ENCODE measurements at regions not wholly inside any gene's neighbourhood (a gene's known extent, or its start where the extent isn't known, plus 50 kb on each side); places are given as distances from the start of the nearest gene placed in this dataset.
A peak's percentile ranks its signal among the peaks of the same experiment; 100 is the strongest.
"Not testable (repeated sequence)": the region's sequence is repeated elsewhere in the genome, so short reads cannot be mapped to it uniquely, and the experiment has no call there.

DNA sequence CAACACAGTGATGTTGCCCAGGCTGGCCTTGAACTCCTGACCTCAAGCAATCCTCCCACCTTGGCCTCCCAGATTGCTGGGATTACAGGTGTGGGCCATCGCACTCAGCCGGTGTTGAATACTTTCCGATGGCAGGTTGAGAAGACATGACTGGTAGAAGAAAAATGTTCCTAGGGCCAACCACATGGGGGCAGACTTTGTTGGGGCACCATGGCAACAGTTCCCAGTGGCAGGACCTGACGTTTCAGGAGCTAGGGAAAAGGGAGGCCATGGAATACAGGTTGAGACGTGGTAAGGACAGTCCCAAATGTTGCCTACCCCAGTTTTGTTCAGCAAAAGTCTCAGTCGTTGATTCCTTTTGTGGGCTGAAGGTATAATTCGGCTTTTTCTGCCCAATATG, 134.6 kb downstream of the ASMT start:
- peaks cover 16% of the 10 kb centered on the region for H3K9me3 Mint-ChIP-seq
- H3K27me3 Mint-ChIP-seq (ENCODE audit: low read depth) = no peaks in the 10 kb centered on the region
- DNase-seq = no peak
- no peak for ATAC-seq
- H3K4me3 Mint-ChIP-seq = no peak overlapping the region
- H3K36me3 Mint-ChIP-seq (ENCODE audit: insufficient read depth) = peaks cover 9% of the 10 kb centered on the region
- no peaks in the 10 kb centered on the region for H3K4me1 Mint-ChIP-seq (ENCODE audit: low read depth)

DNA sequence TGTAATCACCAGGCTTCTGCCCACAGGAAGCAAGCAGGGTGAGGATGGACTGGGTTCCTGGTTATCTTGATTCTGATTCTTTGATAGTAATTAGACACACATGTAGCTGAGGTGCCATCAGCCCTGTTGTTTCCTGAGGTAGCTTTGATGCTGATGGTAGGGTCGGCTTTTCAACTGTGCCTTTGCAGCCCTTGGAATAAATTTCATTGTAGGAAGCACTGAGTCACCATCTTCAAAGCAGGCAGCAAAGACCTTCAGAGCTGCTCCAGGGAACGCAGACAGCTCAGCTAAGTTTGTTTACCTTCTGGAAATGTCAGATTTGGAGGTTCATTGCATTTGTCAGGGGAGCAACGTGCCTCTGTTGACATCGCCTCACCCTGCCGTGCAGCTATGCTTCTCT, 135.4 kb downstream of the ASMT start:
- no peaks in the 10 kb centered on the region for H3K4me1 Mint-ChIP-seq (ENCODE audit: low read depth)
- no peak for DNase-seq
- no peak for ATAC-seq
- H3K27me3 Mint-ChIP-seq (ENCODE audit: low read depth) = no peaks in the 10 kb centered on the region
- H3K36me3 Mint-ChIP-seq (ENCODE audit: insufficient read depth) = peaks cover 2% of the 10 kb centered on the region
- H3K9me3 Mint-ChIP-seq = peaks cover 15% of the 10 kb centered on the region
- H3K4me3 Mint-ChIP-seq = no peak overlapping the region

DNA sequence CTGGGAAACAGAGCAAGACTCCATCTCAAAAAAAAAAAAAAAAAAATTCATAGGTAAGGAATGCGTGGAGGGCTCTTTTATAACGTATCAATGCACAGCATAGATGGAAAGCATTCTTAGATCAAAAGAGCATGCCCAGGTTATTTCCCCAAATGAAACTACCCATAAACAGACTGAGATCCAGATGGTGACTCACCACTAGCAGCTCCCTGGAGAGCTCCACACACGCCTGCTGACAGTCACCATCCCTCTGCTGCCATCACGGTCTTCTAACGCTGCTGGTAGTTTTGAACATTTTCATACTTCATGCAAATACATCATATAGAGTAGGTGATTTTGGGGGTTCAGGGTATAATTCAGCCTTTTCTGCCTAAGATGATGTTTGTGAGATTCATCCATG, 136.9 kb downstream of the ASMT start:
- H3K27me3 Mint-ChIP-seq (ENCODE audit: low read depth) = no peaks in the 10 kb centered on the region
- H3K4me1 Mint-ChIP-seq (ENCODE audit: low read depth) = no peaks in the 10 kb centered on the region
- no peak overlapping the region for H3K4me3 Mint-ChIP-seq
- DNase-seq (no peak), ATAC-seq (no peak)
- H3K36me3 Mint-ChIP-seq (ENCODE audit: insufficient read depth) = peaks cover 6% of the 10 kb centered on the region
- peaks cover 23% of the 10 kb centered on the region for H3K9me3 Mint-ChIP-seq

DNA sequence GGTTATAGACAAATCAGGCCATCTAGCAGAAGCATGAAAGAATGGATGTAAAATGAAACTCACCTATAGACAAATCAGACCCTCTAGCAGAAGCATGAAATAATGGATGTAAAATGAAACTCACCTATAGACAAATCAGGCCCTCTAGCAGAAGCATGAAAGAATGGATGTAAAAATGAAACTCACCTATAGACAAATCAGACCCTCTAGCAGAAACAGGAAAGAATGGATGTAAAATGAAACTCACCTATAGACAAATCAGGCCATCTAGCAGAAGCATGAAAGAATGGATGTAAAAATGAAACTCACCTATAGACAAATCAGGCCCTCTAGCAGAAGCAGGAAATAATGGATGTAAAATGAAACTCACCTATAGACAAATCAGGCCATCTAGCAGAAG, 137.9 kb downstream of the ASMT start:
- not testable (repeated sequence) for H3K4me3 Mint-ChIP-seq; H3K36me3 Mint-ChIP-seq (ENCODE audit: insufficient read depth)

DNA sequence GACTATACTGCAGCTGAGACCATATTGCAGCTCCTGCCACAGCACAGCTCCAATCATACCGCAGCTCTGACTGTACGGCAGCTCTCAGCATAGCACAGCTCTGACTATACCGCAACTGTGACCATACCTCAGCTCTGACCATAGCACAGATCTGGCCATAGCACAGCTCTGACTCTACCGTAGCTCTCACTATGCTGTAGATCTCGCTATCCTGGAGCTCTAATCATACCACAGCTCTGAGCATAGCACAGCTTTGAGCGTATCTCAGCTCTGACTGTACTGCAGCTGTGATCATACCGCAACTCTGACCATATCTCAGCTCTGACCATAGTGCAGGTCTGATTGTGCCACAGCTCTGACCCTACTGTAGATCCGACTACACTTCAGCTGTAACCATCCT, 139.2 kb downstream of the ASMT start:
- Mint-ChIP-seq H3K27me3 (ENCODE audit: low read depth) (no peaks in the 10 kb centered on the region), H3K4me3 (no peak overlapping the region), H3K4me1 (ENCODE audit: low read depth) (no peaks in the 10 kb centered on the region), H3K9me3 (peaks cover 30% of the 10 kb centered on the region), H3K36me3 (ENCODE audit: insufficient read depth) (peaks cover 9% of the 10 kb centered on the region)
- DNase-seq (no peak), ATAC-seq (no peak)

More for the DNA sequence above, 137.9 kb downstream of the ASMT start:
- H3K4me1 Mint-ChIP-seq (ENCODE audit: low read depth); H3K27me3 Mint-ChIP-seq (ENCODE audit: low read depth); DNase-seq; ATAC-seq: not testable (repeated sequence)
- peaks cover 27% of the 10 kb centered on the region for H3K9me3 Mint-ChIP-seq

DNA sequence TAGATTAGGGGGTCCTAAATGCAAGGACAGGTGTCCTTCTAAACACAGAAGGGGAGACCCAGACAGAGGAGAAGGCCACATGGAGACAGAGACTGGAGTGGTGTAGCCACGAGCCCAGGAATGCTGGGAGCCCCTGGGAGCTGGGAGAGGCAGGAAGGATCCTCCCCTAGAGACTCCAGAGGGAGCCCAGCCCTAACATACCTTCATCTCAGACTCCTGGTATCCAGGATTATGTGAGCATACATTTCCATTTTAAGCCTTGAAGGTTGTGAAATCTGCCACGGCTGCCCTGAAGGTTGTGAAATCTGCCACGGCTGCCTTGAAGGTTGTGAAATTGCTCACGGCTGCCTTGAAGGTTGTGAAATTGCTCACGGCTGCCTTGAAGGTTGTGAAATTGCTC, 148.4 kb downstream of the ASMT start:
- no peaks in the 10 kb centered on the region for H3K36me3 Mint-ChIP-seq (ENCODE audit: insufficient read depth)
- no peak overlapping the region for H3K4me3 Mint-ChIP-seq
- ATAC-seq = no peak
- H3K4me1 Mint-ChIP-seq (ENCODE audit: low read depth) = peaks cover 8% of the 10 kb centered on the region
- H3K27me3 Mint-ChIP-seq (ENCODE audit: low read depth) = peaks cover 2% of the 10 kb centered on the region
- no peak for DNase-seq
- H3K9me3 Mint-ChIP-seq = peaks cover 10% of the 10 kb centered on the region

DNA sequence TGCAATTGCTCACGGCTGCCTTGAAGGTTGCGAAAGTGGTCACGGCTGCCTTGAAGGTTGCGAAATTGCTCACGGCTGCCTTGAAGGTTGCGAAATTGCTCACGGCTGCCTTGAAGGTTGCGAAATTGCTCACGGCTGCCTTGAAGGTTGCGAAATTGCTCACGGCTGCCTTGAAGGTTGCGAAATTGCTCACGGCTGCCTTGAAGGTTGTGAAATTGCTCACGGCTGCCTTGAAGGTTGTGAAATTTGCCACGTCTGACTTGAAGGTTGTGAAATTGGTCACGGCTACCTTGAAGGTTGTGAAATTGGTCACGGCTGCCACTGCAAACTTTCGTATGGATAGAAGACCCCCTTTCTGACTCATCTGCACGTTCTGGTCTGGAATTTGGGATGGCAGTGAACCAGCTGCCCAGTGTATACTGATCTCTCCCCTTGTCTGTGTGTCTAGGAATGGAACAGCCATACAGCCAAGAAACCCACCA, 150.1 kb downstream of the ASMT start:
- peaks cover 17% of the 10 kb centered on the region for H3K9me3 Mint-ChIP-seq
- DNase-seq = not testable (repeated sequence)
- peak in 1 of 2 donors; percentile 27 for ATAC-seq

DNA sequence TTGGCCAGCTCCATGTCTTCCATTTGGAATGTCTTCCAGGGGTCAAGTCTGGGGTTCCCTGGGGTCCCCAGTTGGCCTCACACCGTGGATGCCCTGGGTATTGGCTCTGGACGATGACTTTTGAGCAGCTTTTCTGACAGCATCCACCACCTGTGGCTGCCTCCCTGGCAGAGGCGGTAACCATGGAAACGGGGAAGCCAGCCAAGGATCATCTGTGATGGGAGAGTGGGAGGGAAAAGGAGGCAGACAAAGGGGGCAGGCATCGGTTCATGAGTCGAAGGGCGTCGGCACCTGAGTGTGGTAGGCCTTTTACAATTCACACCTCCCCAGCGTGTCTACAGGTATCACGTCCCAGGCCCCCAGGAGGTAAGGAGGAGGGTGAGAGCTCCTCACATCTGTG, 152.2 kb downstream of the ASMT start:
- ATAC-seq = no peak
- DNase-seq = no peak
- no peak overlapping the region for H3K4me3 Mint-ChIP-seq
- H3K36me3 Mint-ChIP-seq (ENCODE audit: insufficient read depth) = no peaks in the 10 kb centered on the region
- H3K9me3 Mint-ChIP-seq = peaks cover 24% of the 10 kb centered on the region
- H3K4me1 Mint-ChIP-seq (ENCODE audit: low read depth) = peaks cover 8% of the 10 kb centered on the region
- H3K27me3 Mint-ChIP-seq (ENCODE audit: low read depth) = peaks cover 2% of the 10 kb centered on the region

More for the DNA sequence above, 150.1 kb downstream of the ASMT start:
- H3K4me1 Mint-ChIP-seq (ENCODE audit: low read depth); H3K36me3 Mint-ChIP-seq (ENCODE audit: insufficient read depth); H3K4me3 Mint-ChIP-seq; H3K27me3 Mint-ChIP-seq (ENCODE audit: low read depth): not testable (repeated sequence)

DNA sequence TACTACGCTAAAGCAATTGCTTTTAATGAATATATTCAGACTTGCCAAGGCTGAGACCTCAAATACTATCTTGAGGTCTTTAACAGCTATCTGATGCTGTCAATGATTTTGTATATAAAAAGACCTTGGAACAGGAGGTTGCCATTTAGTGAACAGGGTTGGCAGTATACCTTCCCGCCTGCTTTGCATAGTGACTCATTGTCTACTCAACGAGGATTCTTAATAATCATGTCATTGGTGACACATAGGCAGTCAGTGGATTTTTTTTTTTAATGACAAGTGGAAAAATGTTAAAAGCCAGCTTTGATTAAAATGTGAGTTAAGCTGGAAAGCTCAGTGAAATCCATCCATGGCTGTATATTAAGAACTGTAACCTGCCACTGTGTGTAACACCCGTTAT, 164.0 kb downstream of the ASMT start:
- Mint-ChIP-seq H3K4me1 (ENCODE audit: low read depth) (no peaks in the 10 kb centered on the region), H3K4me3 (no peak overlapping the region), H3K36me3 (ENCODE audit: insufficient read depth) (no peaks in the 10 kb centered on the region), H3K9me3 (peaks cover 5% of the 10 kb centered on the region), H3K27me3 (ENCODE audit: low read depth) (no peaks in the 10 kb centered on the region)
- DNase-seq (no peak), ATAC-seq (no peak)

DNA sequence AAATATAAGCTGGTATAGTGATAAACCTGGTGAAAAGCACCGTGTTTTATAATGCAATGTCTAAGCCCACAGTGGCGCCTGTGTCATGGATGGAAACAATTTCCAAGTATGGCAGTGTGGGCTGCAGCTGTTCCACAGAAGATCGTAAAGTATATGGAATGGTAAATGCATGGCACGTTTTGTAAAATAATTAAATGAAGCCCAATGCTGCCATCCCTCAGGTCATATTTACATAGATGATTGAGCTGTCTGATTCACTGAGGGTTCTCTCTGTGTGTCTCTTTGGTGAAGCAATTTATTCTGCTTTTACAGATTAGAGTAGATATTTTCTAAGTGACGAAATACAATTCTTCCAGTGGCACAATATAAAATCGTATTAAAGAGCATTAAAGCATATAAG, 164.8 kb downstream of the ASMT start:
- H3K9me3 Mint-ChIP-seq = peaks cover 7% of the 10 kb centered on the region
- DNase-seq (no peak), ATAC-seq (no peak)
- H3K36me3 Mint-ChIP-seq (ENCODE audit: insufficient read depth) = no peaks in the 10 kb centered on the region
- H3K27me3 Mint-ChIP-seq (ENCODE audit: low read depth) = no peaks in the 10 kb centered on the region
- no peaks in the 10 kb centered on the region for H3K4me1 Mint-ChIP-seq (ENCODE audit: low read depth)
- no peak overlapping the region for H3K4me3 Mint-ChIP-seq

DNA sequence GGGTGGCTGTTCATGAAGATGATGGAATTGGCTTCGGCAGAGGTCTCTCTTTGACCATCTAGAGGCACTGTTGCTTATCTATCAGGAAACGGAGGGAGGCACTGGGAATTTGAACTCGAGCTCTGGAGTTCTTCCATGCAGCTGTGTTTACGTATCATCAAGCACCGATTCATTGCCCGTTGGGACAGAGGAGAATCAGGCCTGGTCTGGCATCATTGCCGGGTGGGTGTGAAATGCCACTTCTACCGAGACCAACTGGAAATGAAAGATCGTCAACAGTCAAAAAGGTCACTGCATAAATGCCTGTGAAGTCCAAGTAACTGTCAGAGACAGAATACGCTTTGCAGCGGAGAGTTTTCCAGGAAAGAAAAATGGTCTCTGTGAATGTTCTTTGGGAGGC, 166.9 kb downstream of the ASMT start:
- no peaks in the 10 kb centered on the region for H3K36me3 Mint-ChIP-seq (ENCODE audit: insufficient read depth)
- ATAC-seq (no peak), DNase-seq (no peak)
- H3K27me3 Mint-ChIP-seq (ENCODE audit: low read depth) = no peaks in the 10 kb centered on the region
- H3K9me3 Mint-ChIP-seq = peaks cover 21% of the 10 kb centered on the region
- no peak overlapping the region for H3K4me3 Mint-ChIP-seq
- H3K4me1 Mint-ChIP-seq (ENCODE audit: low read depth) = no peaks in the 10 kb centered on the region

DNA sequence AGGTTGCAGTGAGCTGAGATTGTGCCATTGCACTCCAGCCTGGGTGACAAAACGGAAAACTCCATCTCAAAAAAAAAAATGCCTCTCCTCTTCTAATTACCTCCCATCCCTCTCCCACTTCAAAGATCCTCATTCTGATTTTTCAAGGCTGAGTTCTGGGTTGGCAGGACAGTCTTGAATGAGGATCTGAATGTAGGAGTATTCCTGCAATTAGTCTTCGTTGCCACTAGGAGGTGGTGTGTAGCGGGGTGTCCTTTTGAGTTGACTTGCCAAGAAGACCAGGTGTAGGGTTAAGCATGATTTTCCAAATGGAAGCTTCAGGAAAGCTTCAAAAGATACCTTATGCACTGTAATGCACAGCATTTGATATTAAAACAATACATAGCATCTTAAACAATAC, 169.9 kb downstream of the ASMT start:
- DNase-seq = no peak
- no peaks in the 10 kb centered on the region for H3K27me3 Mint-ChIP-seq (ENCODE audit: low read depth)
- no peaks in the 10 kb centered on the region for H3K36me3 Mint-ChIP-seq (ENCODE audit: insufficient read depth)
- no peaks in the 10 kb centered on the region for H3K4me1 Mint-ChIP-seq (ENCODE audit: low read depth)
- H3K9me3 Mint-ChIP-seq = peaks cover 21% of the 10 kb centered on the region
- no peak for ATAC-seq
- H3K4me3 Mint-ChIP-seq = no peak overlapping the region

DNA sequence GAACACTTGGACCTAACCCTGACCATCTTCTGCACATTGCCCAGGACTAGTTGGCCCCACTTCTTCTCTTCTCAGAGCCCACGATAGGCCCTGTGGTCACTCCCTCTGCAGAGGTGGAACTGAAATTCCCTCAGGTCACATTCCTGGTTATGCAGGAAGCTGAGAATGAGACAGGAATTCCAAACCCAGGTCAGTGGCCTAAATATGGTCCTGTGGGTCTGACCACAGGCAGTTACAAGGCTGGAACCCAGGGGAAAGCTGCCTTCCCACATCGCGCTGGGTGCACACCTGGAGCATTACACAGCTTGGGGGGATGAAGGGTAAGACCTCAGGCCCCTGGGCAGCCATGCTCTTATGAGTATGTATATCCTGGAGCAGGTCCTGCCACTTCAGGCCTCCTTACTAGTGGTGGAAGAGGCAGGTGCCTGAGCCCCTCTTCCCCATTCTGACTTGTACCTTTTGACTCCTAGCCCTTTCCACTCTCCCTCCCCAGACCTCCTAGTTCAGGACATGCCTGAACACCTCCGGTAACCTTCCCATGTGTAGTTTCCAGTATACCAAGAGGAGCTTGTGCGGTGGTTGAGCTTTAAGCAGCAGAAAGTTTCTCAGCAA, 173.5 kb downstream of the ASMT start:
- H3K27me3 Mint-ChIP-seq (ENCODE audit: low read depth) = no peaks in the 10 kb centered on the region
- no peaks in the 10 kb centered on the region for H3K4me1 Mint-ChIP-seq (ENCODE audit: low read depth)
- H3K36me3 Mint-ChIP-seq (ENCODE audit: insufficient read depth) = no peaks in the 10 kb centered on the region
- H3K9me3 Mint-ChIP-seq = peaks cover 20% of the 10 kb centered on the region
- DNase-seq (no peak), ATAC-seq (no peak)
- no peak overlapping the region for H3K4me3 Mint-ChIP-seq

DNA sequence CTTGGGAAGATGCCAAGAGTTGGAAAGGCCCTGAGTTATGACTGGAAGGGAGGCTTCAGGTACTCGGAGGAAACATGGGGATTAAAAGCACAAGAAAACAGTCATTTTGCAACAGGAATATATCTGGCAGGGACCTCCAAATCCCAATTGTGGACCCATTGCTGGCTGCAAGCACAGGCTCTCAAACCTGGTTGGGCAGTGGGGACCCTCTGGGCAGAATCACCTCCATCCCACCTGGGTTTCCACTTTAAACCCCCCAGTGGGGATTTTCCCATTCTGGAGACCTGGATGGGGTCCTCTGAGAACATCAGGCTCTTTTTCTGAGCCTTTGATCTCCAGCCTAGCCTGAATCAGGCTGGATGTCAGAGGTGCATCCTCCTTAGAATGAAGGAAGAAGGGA, 177.8 kb downstream of the ASMT start:
- Mint-ChIP-seq H3K9me3 (no peaks in the 10 kb centered on the region), H3K4me3 (no peak overlapping the region), H3K4me1 (ENCODE audit: low read depth) (no peaks in the 10 kb centered on the region), H3K36me3 (ENCODE audit: insufficient read depth) (no peaks in the 10 kb centered on the region), H3K27me3 (ENCODE audit: low read depth) (no peaks in the 10 kb centered on the region)
- no peak for DNase-seq
- no peak for ATAC-seq

DNA sequence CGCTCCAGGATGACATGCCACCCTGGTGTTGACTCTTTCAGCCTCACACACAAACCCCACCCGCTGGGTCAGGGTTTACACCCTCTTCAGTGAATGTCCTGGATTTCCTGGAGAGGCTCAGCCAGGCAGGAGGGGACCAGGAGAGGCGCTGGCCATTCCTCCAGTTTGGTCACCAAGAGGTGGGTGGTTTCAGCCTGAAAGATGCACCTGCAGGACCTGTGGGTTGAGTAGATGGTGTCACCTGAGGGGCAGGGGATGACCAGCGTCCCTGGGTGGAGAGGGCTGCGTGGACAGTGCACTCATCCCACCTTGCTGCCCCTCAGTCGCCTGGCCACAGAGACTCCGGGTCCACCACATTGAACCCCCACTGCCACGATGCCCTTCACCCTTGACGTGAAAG, 179.7 kb downstream of the ASMT start:
- H3K27me3 Mint-ChIP-seq (ENCODE audit: low read depth) = no peaks in the 10 kb centered on the region
- ATAC-seq (no peak), DNase-seq (no peak)
- no peaks in the 10 kb centered on the region for H3K4me1 Mint-ChIP-seq (ENCODE audit: low read depth)
- H3K4me3 Mint-ChIP-seq = no peak overlapping the region
- no peaks in the 10 kb centered on the region for H3K36me3 Mint-ChIP-seq (ENCODE audit: insufficient read depth)
- H3K9me3 Mint-ChIP-seq = no peaks in the 10 kb centered on the region

DNA sequence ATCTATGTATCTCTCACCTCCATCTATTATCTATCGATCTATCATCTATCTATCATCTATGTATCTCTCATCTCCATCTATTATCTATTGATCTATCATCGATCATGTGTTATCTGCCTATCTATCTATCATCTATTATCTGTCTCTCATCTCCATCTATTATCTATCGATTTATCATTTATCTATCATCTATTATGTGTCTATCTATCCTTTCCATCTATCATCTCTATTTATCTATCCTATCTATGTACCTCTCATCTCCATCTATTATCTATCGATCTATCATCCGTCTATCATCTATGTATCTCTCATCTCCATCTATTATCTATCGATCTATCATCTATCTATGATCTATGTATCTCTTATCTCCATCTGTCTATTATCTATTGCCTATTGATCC, 188.1 kb downstream of the ASMT start:
- ATAC-seq (no peak), DNase-seq (no peak)
- no peaks in the 10 kb centered on the region for H3K9me3 Mint-ChIP-seq
- H3K4me1 Mint-ChIP-seq (ENCODE audit: low read depth) = no peaks in the 10 kb centered on the region
- peaks cover 11% of the 10 kb centered on the region for H3K27me3 Mint-ChIP-seq (ENCODE audit: low read depth)
- H3K36me3 Mint-ChIP-seq (ENCODE audit: insufficient read depth) = no peaks in the 10 kb centered on the region
- no peak overlapping the region for H3K4me3 Mint-ChIP-seq
